RWPE2 (cell line): ENCODE measurements at regions not wholly inside any gene's neighbourhood (a gene's known extent, or its start where the extent isn't known, plus 50 kb on each side); places are given as distances from the start of the nearest gene placed in this dataset.
A peak's percentile ranks its signal among the peaks of the same experiment; 100 is the strongest.

Experiments
- ATAC-seq: fragments of 200-7000 bp; cut with Tn5 transposase; 3 replicates; pipeline ENCODE4 v1.9.1; 2021; ENCODE audit warnings: low read depth
- DNase-seq: peaks from one replicate; pipeline ENCODE4 v3.0.0-alpha.2; 2020; ENCODE audit warnings: low spot score
- H3K27ac ChIP-seq: fragments of 450-650 bp; 2 replicates; pipeline ENCODE4 v1.5.1; 2017; ENCODE audit warnings: mild to moderate bottlenecking; ENCODE audit not compliant: poor library complexity, severe bottlenecking
- H3K27me3 ChIP-seq: fragments of 250-450 bp; sonication (Bioruptor Pico); 2 replicates; pipeline ENCODE4 v1.5.1; 2021; ENCODE audit warnings: mild to moderate bottlenecking, moderate library complexity; ENCODE audit not compliant: insufficient read depth, poor library complexity, severe bottlenecking
- H3K36me3 ChIP-seq: fragments of 250-450 bp; sonication (Bioruptor Pico); 2 replicates; pipeline ENCODE4 v1.5.1; 2020; ENCODE audit warnings: low read depth, mild to moderate bottlenecking, moderate library complexity
- H3K4me1 ChIP-seq: fragments of 250-450 bp; sonication (Bioruptor Pico); 2 replicates; pipeline ENCODE4 v1.5.1; 2021; ENCODE audit warnings: mild to moderate bottlenecking, moderate library complexity; ENCODE audit not compliant: insufficient read depth, poor library complexity, severe bottlenecking
- H3K4me3 ChIP-seq: fragments of 250-450 bp; sonication (Bioruptor Pico); 2 replicates; pipeline ENCODE4 v1.5.1; 2021; ENCODE audit warnings: mild to moderate bottlenecking, moderate library complexity; ENCODE audit not compliant: severe bottlenecking
- H3K9me3 ChIP-seq: fragments of 250-450 bp; sonication (Bioruptor Pico); 2 replicates; pipeline ENCODE4 v1.5.1; 2021; ENCODE audit warnings: mild to moderate bottlenecking, moderate library complexity; ENCODE audit not compliant: severe bottlenecking
- TF ChIP-seq, protein P1 (sequence below): fragments of 450-650 bp; IDR thresholded peaks from one replicate; pipeline ENCODE4 v1.5.1; 2017; ENCODE audit warnings: mild to moderate bottlenecking, moderate library complexity; ENCODE audit not compliant: poor library complexity, severe bottlenecking

DNA sequence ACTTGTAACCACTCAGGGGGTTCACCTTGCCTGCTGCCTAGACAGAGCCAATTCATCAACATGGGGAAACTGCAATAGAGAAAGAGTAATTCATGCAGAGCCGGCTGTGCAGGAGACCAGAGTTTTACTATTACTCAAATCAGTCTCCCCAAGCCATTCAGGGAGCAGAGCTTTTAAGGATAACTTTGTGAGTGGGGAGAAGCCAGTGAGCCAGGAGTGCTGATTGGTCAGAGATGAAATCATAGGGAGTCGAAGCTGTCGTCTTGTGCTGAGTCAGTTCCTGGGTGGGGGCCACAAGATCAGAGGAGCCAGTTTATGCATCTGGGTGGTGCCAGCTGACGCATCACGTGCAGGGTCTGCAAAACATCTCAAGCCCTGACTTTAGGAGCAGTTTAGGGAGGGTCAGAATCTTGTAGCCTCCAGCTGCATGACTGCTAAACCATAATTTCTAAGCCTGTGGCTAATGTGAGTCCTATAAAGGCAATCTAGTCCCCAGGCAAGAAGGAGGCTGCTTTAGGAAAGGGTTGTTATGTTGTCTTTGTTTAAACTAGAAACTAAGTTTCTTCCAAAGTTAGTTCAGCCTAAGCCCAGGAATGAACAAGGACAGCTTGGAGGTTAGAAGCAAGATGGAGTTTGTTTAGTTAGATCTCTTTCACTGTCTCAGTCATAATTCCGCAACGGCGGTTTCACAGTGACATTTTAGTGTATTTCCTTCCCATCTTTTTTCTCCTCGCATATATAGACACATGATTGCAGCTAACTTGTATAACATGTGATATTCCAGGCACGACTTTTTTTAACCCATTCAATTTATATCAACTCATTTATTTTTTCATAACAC is 68.9 kb upstream of the NCOR2 start:
- Histone ChIP-seq H3K27ac (peak overlapping the region; percentile 54), H3K4me3 (no peak overlapping the region), H3K36me3 (no peaks in the 10 kb centered on the region), H3K9me3 (peaks cover 7% of the 10 kb centered on the region), H3K4me1 (peaks cover 52% of the 10 kb centered on the region), H3K27me3 (no peaks in the 10 kb centered on the region)
- ATAC-seq (peak; percentile 23; the same call in 2 of the 3 replicates), DNase-seq (no peak)
- TF ChIP-seq, protein P1, sequence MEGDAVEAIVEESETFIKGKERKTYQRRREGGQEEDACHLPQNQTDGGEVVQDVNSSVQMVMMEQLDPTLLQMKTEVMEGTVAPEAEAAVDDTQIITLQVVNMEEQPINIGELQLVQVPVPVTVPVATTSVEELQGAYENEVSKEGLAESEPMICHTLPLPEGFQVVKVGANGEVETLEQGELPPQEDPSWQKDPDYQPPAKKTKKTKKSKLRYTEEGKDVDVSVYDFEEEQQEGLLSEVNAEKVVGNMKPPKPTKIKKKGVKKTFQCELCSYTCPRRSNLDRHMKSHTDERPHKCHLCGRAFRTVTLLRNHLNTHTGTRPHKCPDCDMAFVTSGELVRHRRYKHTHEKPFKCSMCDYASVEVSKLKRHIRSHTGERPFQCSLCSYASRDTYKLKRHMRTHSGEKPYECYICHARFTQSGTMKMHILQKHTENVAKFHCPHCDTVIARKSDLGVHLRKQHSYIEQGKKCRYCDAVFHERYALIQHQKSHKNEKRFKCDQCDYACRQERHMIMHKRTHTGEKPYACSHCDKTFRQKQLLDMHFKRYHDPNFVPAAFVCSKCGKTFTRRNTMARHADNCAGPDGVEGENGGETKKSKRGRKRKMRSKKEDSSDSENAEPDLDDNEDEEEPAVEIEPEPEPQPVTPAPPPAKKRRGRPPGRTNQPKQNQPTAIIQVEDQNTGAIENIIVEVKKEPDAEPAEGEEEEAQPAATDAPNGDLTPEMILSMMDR: no peak

DNA sequence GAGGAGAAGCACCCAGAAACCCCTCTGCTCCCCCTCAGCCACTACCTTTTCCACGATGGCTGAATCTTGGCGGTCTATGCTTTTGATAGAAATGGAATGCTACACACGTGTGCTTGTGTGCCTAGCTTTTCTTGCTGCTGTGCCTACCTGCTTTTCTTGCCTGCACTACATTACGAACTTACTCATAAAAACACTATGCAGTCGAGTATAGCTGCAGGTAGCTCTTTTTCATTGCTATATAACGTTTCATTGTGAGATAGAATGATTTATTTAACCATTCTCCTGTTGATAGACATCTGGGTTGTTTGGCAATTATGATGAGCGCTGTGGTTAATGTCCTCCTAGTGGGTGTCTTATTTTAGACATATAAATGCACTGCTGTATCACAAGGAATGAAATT is 67.9 kb upstream of the NCOR2 start:
- Histone ChIP-seq H3K4me1 (peaks cover 51% of the 10 kb centered on the region), H3K9me3 (peaks cover 7% of the 10 kb centered on the region), H3K27me3 (no peaks in the 10 kb centered on the region), H3K36me3 (no peaks in the 10 kb centered on the region), H3K4me3 (no peak overlapping the region), H3K27ac (peak overlapping the region; percentile 54)
- TF ChIP-seq, protein P1: no peak
- DNase-seq (no peak), ATAC-seq (no peak)

DNA sequence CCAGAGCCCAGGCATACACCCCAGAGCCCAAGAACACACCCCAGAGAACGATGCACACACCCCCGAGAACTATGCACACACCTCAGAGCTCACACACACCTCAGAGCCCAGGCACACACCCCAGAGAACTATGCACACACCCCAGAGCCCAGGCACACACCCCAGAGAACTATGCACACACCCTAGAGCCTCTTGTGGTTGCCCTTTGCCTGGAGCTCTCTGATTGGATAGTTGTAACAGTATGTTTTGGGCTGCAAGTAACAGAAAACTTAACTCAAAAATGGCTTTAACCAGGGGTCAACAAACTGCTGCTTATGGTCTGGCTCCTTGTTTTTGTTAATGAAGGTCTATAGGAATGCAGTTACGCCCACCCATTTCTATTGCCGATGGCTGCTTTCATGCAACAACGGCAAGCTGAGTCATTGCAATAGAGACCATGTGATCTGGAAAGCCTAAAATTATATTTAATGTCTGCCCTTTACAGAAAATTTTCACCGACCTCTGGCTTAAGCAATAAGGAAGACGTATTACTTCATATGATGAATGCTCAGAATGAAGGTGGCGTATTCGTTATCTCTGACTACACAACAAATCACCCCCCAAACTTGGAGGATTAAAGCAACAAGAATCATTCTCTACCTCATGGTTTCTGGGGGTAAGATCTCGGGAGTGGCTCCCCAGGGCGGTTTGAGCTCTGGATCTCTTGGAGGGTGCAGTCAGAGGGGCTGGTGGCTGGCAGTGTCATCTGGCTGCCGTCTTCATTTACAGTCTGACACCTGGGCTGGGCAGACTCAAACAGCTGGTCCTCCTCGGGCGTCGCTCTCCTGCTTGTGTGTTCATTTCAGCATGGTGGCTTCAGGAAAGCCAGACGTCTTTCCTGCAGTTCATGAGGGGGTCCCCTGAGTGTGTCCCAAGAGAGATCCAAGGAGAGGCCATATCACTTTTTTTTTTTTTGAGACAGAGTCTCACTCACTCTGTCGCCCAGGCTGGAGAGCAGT is 66.3 kb upstream of the NCOR2 start:
- H3K4me3 ChIP-seq: no peak overlapping the region
- peak overlapping the region; percentile 72 for H3K27ac ChIP-seq
- no peaks in the 10 kb centered on the region for H3K27me3 ChIP-seq
- TF ChIP-seq, protein P1: no peak
- H3K9me3 ChIP-seq: peaks cover 3% of the 10 kb centered on the region
- no peaks in the 10 kb centered on the region for H3K36me3 ChIP-seq
- H3K4me1 ChIP-seq: peaks cover 43% of the 10 kb centered on the region
- ATAC-seq: peak; percentile 78
- no peak for DNase-seq

DNA sequence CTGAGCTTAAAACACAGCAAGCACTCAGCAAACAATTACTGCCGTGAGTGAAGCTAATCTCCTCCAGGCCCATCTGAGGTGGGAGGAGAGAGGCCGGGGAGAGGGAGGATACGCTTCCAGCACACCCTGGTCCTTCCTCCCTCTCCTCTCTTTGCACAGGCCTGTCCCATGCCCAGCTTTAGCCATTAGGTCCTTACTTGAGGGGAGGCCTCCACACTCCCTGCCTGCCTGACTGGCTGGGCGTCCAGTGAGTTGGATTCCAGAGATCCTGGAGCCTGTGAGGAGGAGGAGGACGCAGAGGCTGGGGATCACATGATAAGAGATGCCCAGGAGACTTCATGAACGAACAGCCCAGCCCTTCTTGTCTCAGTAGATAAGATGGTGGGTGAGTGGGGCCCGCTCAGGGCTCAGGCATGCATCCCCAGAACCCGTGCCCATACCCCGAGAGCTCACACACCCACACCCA is 65.1 kb upstream of the NCOR2 start:
- Histone ChIP-seq H3K4me3 (no peak overlapping the region), H3K4me1 (peaks cover 37% of the 10 kb centered on the region), H3K27me3 (no peaks in the 10 kb centered on the region), H3K36me3 (no peaks in the 10 kb centered on the region), H3K9me3 (peaks cover 3% of the 10 kb centered on the region), H3K27ac (peak overlapping the region; percentile 72)
- TF ChIP-seq, protein P1: no peak
- no peak for DNase-seq
- ATAC-seq: no peak
